ENCODE measurements at regions not wholly inside any gene's neighbourhood (a gene's known extent, or its start where the extent isn't known, plus 50 kb on each side); places are given as distances from the start of the nearest gene placed in this dataset.

- no peaks in the 10 kb centered on the region for H3K27me3 Mint-ChIP-seq
- H3K9me3 Mint-ChIP-seq (ENCODE audit: low read depth): no peaks in the 10 kb centered on the region
Observed at GRCh38 chr5:44632344-44632743, 176.4 kb upstream of the MRPS30 start.

GRCh38 chr5:44626846-44627245 is 181.9 kb upstream of the MRPS30 start:
- Mint-ChIP-seq H3K36me3 (ENCODE audit: insufficient read depth) (no peaks in the 10 kb centered on the region), H3K4me3 (ENCODE audit: low read depth) (no peak overlapping the region), H3K27me3 (no peaks in the 10 kb centered on the region), H3K27ac (no peak overlapping the region), H3K4me1 (ENCODE audit: low read depth) (no peaks in the 10 kb centered on the region), H3K9me3 (ENCODE audit: low read depth) (no peaks in the 10 kb centered on the region)
- TF ChIP-seq CTCF (IDR thresholded peaks at IDR 0.05; ENCODE audit: unreplicated experiment): no peak
- no peak for DNase-seq (ENCODE audit: low spot score, unreplicated experiment)

More at GRCh38 chr5:44632344-44632743, 176.4 kb upstream of the MRPS30 start:
- no peak for TF ChIP-seq CTCF (IDR thresholded peaks at IDR 0.05; ENCODE audit: unreplicated experiment)
- Mint-ChIP-seq H3K4me1 (ENCODE audit: low read depth) (no peaks in the 10 kb centered on the region), H3K27ac (no peak overlapping the region), H3K36me3 (ENCODE audit: insufficient read depth) (no peaks in the 10 kb centered on the region), H3K4me3 (ENCODE audit: low read depth) (no peak overlapping the region)
- DNase-seq (ENCODE audit: low spot score, unreplicated experiment): no peak

- no peaks in the 10 kb centered on the region for H3K36me3 Mint-ChIP-seq (ENCODE audit: insufficient read depth)
- TF ChIP-seq CTCF (IDR thresholded peaks at IDR 0.05; ENCODE audit: unreplicated experiment): no peak
- no peaks in the 10 kb centered on the region for H3K4me1 Mint-ChIP-seq (ENCODE audit: low read depth)
- no peaks in the 10 kb centered on the region for H3K9me3 Mint-ChIP-seq (ENCODE audit: low read depth)
- no peak for DNase-seq (ENCODE audit: low spot score, unreplicated experiment)
- H3K27me3 Mint-ChIP-seq: no peaks in the 10 kb centered on the region
- no peak overlapping the region for H3K4me3 Mint-ChIP-seq (ENCODE audit: low read depth)
- no peak overlapping the region for H3K27ac Mint-ChIP-seq
Observed at GRCh38 chr5:44622331-44622730, 186.4 kb upstream of the MRPS30 start.

GRCh38 chr5:44619875-44620610 is 188.7 kb upstream of the MRPS30 start:
- Mint-ChIP-seq H3K36me3 (ENCODE audit: insufficient read depth) (no peaks in the 10 kb centered on the region), H3K4me3 (ENCODE audit: low read depth) (no peak overlapping the region), H3K27me3 (no peaks in the 10 kb centered on the region), H3K9me3 (ENCODE audit: low read depth) (no peaks in the 10 kb centered on the region), H3K4me1 (ENCODE audit: low read depth) (no peaks in the 10 kb centered on the region), H3K27ac (no peak overlapping the region)
- DNase-seq (ENCODE audit: low spot score, unreplicated experiment): no peak
- no peak for TF ChIP-seq CTCF (IDR thresholded peaks at IDR 0.05; ENCODE audit: unreplicated experiment)

- Mint-ChIP-seq H3K9me3 (ENCODE audit: low read depth) (no peaks in the 10 kb centered on the region), H3K36me3 (ENCODE audit: insufficient read depth) (no peaks in the 10 kb centered on the region)
- DNase-seq (ENCODE audit: low spot score, unreplicated experiment): no peak
Observed at GRCh38 chr5:44614845-44615244, 193.9 kb upstream of the MRPS30 start.

More at GRCh38 chr5:44614845-44615244, 193.9 kb upstream of the MRPS30 start:
- TF ChIP-seq CTCF (IDR thresholded peaks at IDR 0.05; ENCODE audit: unreplicated experiment): no peak
- no peaks in the 10 kb centered on the region for H3K4me1 Mint-ChIP-seq (ENCODE audit: low read depth)
- no peak overlapping the region for H3K27ac Mint-ChIP-seq
- H3K4me3 Mint-ChIP-seq (ENCODE audit: low read depth): no peak overlapping the region
- H3K27me3 Mint-ChIP-seq: no peaks in the 10 kb centered on the region

Data from progenitor cell of endocrine pancreas (in vitro differentiated cells).